ENCODE measurements at regions not wholly inside any gene's neighbourhood (a gene's known extent, or its start where the extent isn't known, plus 50 kb on each side); places are given as distances from the start of the nearest gene placed in this dataset.

GRCh38 chr3:177569875-177570657 lies 372.8 kb upstream of the TBL1XR1 start:
- H3K4me3 ChIP-seq (ENCODE audit: low read depth, low read length): no peak overlapping the region
- DNase-seq (ENCODE audit: low read depth): no peak
- TF ChIP-seq CTCF (IDR thresholded peaks at IDR 0.05; ENCODE audit: low read depth, low read length, missing control alignments): no peak

- DNase-seq (ENCODE audit: low read depth): no peak
- no peak overlapping the region for H3K4me3 ChIP-seq (ENCODE audit: low read depth, low read length)
- no peak for TF ChIP-seq CTCF (IDR thresholded peaks at IDR 0.05; ENCODE audit: low read depth, low read length, missing control alignments)
Measured at GRCh38 chr3:177571271-177571943, 374.1 kb upstream of the TBL1XR1 start.

GRCh38 chr3:177571944-177572315 lies 374.6 kb upstream of the TBL1XR1 start:
- no peak for TF ChIP-seq CTCF (IDR thresholded peaks at IDR 0.05; ENCODE audit: low read depth, low read length, missing control alignments)
- no peak overlapping the region for H3K4me3 ChIP-seq (ENCODE audit: low read depth, low read length)
- DNase-seq (ENCODE audit: low read depth): no peak

GRCh38 chr3:177574222-177574856 lies 377.1 kb upstream of the TBL1XR1 start:
- no peak for TF ChIP-seq CTCF (IDR thresholded peaks at IDR 0.05; ENCODE audit: low read depth, low read length, missing control alignments)
- DNase-seq (ENCODE audit: low read depth): no peak
- H3K4me3 ChIP-seq (ENCODE audit: low read depth, low read length): no peak overlapping the region

- no peak for DNase-seq (ENCODE audit: low read depth)
- no peak for TF ChIP-seq CTCF (IDR thresholded peaks at IDR 0.05; ENCODE audit: low read depth, low read length, missing control alignments)
- no peak overlapping the region for H3K4me3 ChIP-seq (ENCODE audit: low read depth, low read length)
Measured at GRCh38 chr3:177576746-177577145, 379.5 kb upstream of the TBL1XR1 start.

- no peak for TF ChIP-seq CTCF (IDR thresholded peaks at IDR 0.05; ENCODE audit: low read depth, low read length, missing control alignments)
Measured at GRCh38 chr3:177578488-177578887, 381.2 kb upstream of the TBL1XR1 start.

More at GRCh38 chr3:177578488-177578887, 381.2 kb upstream of the TBL1XR1 start:
- no peak for DNase-seq (ENCODE audit: low read depth)
- no peak overlapping the region for H3K4me3 ChIP-seq (ENCODE audit: low read depth, low read length)

Measured in GM12864 (cell line).